Gastroesophageal sphincter (tissue), 3 donors: ENCODE measurements at regions not wholly inside any gene's neighbourhood (a gene's known extent, or its start where the extent isn't known, plus 50 kb on each side); places are given as distances from the start of the nearest gene placed in this dataset.

Experiments used
- CTCF ChIP-seq, 4 experiments: fragments of 200-600 bp in 2 of 4; fragments of 450-650 bp in 2 of 4; sonication (generic) in 1 of 4; IDR thresholded peaks; one replicate each; pipeline ENCODE4 v1.5.1; 2017 to 2019; ENCODE audit warnings: antibody characterized with exemption in 4 of 4, mild to moderate bottlenecking in 2 of 4, moderate library complexity in 2 of 4
- EP300 ChIP-seq: sonication (generic); formaldehyde crosslinking; IDR thresholded peaks from one replicate; pipeline ENCODE4 v1.6.1; 2017; ENCODE audit warnings: antibody characterized with exemption, mild to moderate bottlenecking
- POLR2A ChIP-seq, 2 donors: fragments of 450-650 bp; IDR thresholded peaks; one replicate each; pipeline ENCODE4 v1.6.1; 2017; ENCODE audit warnings: antibody characterized with exemption in 2 of 2, mild to moderate bottlenecking in 2 of 2, moderate library complexity in 1 of 2
- POLR2AphosphoS5 ChIP-seq: sonication (generic); formaldehyde crosslinking; IDR thresholded peaks from one replicate; pipeline ENCODE4 v1.6.1; 2017; ENCODE audit warnings: antibody characterized with exemption

GRCh38 chr11:39021539-39021938 lies 2423.5 kb upstream of the RAG2 start:
- no peak for TF ChIP-seq CTCF (IDR thresholded peaks at IDR 0.05)
- no peak for TF ChIP-seq EP300
- no peak for TF ChIP-seq POLR2A (IDR thresholded peaks at IDR 0.05)
- no peak for TF ChIP-seq POLR2AphosphoS5
